ENCODE measurements at regions not wholly inside any gene's neighbourhood (a gene's known extent, or its start where the extent isn't known, plus 50 kb on each side); places are given as distances from the start of the nearest gene placed in this dataset.

GRCh38 chr7:93028610-93029009 lies 89.2 kb downstream of the SAMD9 start:
- TF ChIP-seq EP300 (IDR thresholded peaks at IDR 0.05) = no peak
- TF ChIP-seq POLR2A (IDR thresholded peaks at IDR 0.05) = no peak
- TF ChIP-seq, protein P1, sequence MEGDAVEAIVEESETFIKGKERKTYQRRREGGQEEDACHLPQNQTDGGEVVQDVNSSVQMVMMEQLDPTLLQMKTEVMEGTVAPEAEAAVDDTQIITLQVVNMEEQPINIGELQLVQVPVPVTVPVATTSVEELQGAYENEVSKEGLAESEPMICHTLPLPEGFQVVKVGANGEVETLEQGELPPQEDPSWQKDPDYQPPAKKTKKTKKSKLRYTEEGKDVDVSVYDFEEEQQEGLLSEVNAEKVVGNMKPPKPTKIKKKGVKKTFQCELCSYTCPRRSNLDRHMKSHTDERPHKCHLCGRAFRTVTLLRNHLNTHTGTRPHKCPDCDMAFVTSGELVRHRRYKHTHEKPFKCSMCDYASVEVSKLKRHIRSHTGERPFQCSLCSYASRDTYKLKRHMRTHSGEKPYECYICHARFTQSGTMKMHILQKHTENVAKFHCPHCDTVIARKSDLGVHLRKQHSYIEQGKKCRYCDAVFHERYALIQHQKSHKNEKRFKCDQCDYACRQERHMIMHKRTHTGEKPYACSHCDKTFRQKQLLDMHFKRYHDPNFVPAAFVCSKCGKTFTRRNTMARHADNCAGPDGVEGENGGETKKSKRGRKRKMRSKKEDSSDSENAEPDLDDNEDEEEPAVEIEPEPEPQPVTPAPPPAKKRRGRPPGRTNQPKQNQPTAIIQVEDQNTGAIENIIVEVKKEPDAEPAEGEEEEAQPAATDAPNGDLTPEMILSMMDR (IDR thresholded peaks at IDR 0.05) = no peak

Data from sigmoid colon (tissue), 4 donors.